GM23248 (cell line): ENCODE measurements at regions not wholly inside any gene's neighbourhood (a gene's known extent, or its start where the extent isn't known, plus 50 kb on each side); places are given as distances from the start of the nearest gene placed in this dataset.

Source experiments
- EZH2 ChIP-seq: fragments of 200-600 bp; sonication (generic); IDR thresholded peaks from 2 replicates; pipeline ENCODE4 v1.6.1; 2018; ENCODE audit warnings: antibody characterized with exemption, mild to moderate bottlenecking; ENCODE audit not compliant: insufficient read depth, poor library complexity, severe bottlenecking
- EZH2phosphoT487 ChIP-seq: fragments of 200-600 bp; sonication (generic); IDR thresholded peaks from 2 replicates; pipeline ENCODE4 v1.6.1; 2018; ENCODE audit warnings: antibody characterized with exemption, moderate library complexity, mild to moderate bottlenecking, low read depth; ENCODE audit not compliant: insufficient read depth

- TF ChIP-seq EZH2phosphoT487, result no peak
- no peak for TF ChIP-seq EZH2
Measured at GRCh38 chr2:2638547-2639220, 307.6 kb upstream of the MYT1L start.
